Liver (tissue), 8 donors: ENCODE measurements at regions not wholly inside any gene's neighbourhood (a gene's known extent, or its start where the extent isn't known, plus 50 kb on each side); places are given as distances from the start of the nearest gene placed in this dataset.

Source experiments
- DNase-seq: peaks from one replicate; pipeline ENCODE4 v3.0.0-alpha.2; 2017; ENCODE audit warnings: low spot score
- H3K27ac ChIP-seq, 2 donors: one replicate each; pipeline ENCODE4 v1.7.0; 2013; ENCODE audit warnings: inconsistent platforms in 2 of 2, low read length in 2 of 2, control low read depth in 1 of 2, low read depth in 1 of 2, mild to moderate bottlenecking in 1 of 2
- H3K27me3 ChIP-seq, 4 donors: one replicate each; pipeline versions ENCODE4 v1.6.1 to v1.7.0; 2013; ENCODE audit warnings: low read length in 3 of 4, inconsistent platforms in 1 of 4, mild to moderate bottlenecking in 1 of 4, moderate library complexity in 1 of 4; ENCODE audit not compliant: control insufficient read depth in 4 of 4, insufficient read depth in 4 of 4
- H3K36me3 ChIP-seq, 4 donors: one replicate each; pipeline versions ENCODE4 v1.6.1 to v1.7.0; 2013; ENCODE audit warnings: low read length in 3 of 4, mild to moderate bottlenecking in 3 of 4, low read depth in 1 of 4, moderate library complexity in 1 of 4; ENCODE audit not compliant: control insufficient read depth in 4 of 4, insufficient read depth in 3 of 4
- H3K4me1 ChIP-seq, 4 donors: one replicate each; pipeline versions ENCODE4 v1.6.1 to v1.7.0; 2013; ENCODE audit warnings: low read length in 3 of 4, mild to moderate bottlenecking in 3 of 4, moderate library complexity in 1 of 4; ENCODE audit not compliant: control insufficient read depth in 4 of 4, insufficient read depth in 4 of 4
- H3K4me3 ChIP-seq, 3 donors: one replicate each; pipeline versions ENCODE4 v1.6.1 to v1.7.0; 2013; ENCODE audit warnings: low read length in 3 of 3, control low read depth in 1 of 3, low read depth in 1 of 3, mild to moderate bottlenecking in 1 of 3
- H3K9ac ChIP-seq, 2 donors: one replicate each; pipeline ENCODE4 v1.7.0; 2013; ENCODE audit warnings: low read length in 2 of 2, mild to moderate bottlenecking in 2 of 2, moderate library complexity in 2 of 2, control low read depth in 1 of 2, low read depth in 1 of 2
- H3K9me3 ChIP-seq, 4 donors: one replicate each; pipeline versions ENCODE4 v1.6.1 to v1.7.0; 2013; ENCODE audit warnings: low read length in 3 of 4; ENCODE audit not compliant: control insufficient read depth in 4 of 4
- EGR1 ChIP-seq, 2 donors: IDR thresholded peaks; 2 replicates each; pipeline ENCODE4 v1.6.1; 2016 to 2018; ENCODE audit warnings: antibody characterized with exemption in 2 of 2, low read depth in 2 of 2
- FOXA2 ChIP-seq: IDR thresholded peaks from 2 replicates; pipeline ENCODE4 v1.6.1; 2016; ENCODE audit warnings: antibody characterized with exemption
- JUND ChIP-seq, 2 donors: IDR thresholded peaks; 2 replicates each; pipeline ENCODE4 v1.6.1; 2016; ENCODE audit warnings: antibody characterized with exemption in 2 of 2
- RAD21 ChIP-seq, 2 donors: IDR thresholded peaks; 2 replicates each; pipeline ENCODE4 v1.6.1; 2016; ENCODE audit warnings: antibody characterized with exemption in 2 of 2, mild to moderate bottlenecking in 2 of 2
- TAF1 ChIP-seq: conservative IDR thresholded peaks from 2 replicates; pipeline ENCODE4 v1.6.1; 2016; ENCODE audit warnings: antibody characterized with exemption, mild to moderate bottlenecking
- YY1 ChIP-seq: IDR thresholded peaks from 2 replicates; pipeline ENCODE4 v1.6.1; 2016; ENCODE audit warnings: antibody characterized with exemption, mild to moderate bottlenecking
- WGBS: extraction: QIAGEN DNeasy Blood & Tissue Kit; methylation state at CpG from one replicate; pipeline ENCODE4 v1.1.7; 2013; 5-methylcytosine and 5-hydroxymethylcytosine counted together
- TF ChIP-seq, protein P1 (sequence below): fragments of 150-350 bp; IDR thresholded peaks from 2 replicates; pipeline ENCODE4 v1.5.1; 2017; ENCODE audit warnings: improper control_type of control experiment, low read depth, low read length; ENCODE audit not compliant: missing input control
- TF ChIP-seq, protein P2 (sequence below): IDR thresholded peaks from 2 replicates; pipeline ENCODE4 v1.6.1; 2016; ENCODE audit warnings: antibody characterized with exemption
- TF ChIP-seq, protein P3 (sequence below): IDR thresholded peaks from 2 replicates; pipeline ENCODE4 v1.6.1; 2016; ENCODE audit warnings: antibody characterized with exemption
- TF ChIP-seq, protein P4 (sequence below): IDR thresholded peaks from 2 replicates; pipeline ENCODE4 v1.6.1; 2016; ENCODE audit warnings: antibody characterized with exemption, mild to moderate bottlenecking
- donor health status: healthy.
- donor health status: healthy.
- donor health status: healthy.
- donor health status: healthy.
- donor health status: healthy.

DNA sequence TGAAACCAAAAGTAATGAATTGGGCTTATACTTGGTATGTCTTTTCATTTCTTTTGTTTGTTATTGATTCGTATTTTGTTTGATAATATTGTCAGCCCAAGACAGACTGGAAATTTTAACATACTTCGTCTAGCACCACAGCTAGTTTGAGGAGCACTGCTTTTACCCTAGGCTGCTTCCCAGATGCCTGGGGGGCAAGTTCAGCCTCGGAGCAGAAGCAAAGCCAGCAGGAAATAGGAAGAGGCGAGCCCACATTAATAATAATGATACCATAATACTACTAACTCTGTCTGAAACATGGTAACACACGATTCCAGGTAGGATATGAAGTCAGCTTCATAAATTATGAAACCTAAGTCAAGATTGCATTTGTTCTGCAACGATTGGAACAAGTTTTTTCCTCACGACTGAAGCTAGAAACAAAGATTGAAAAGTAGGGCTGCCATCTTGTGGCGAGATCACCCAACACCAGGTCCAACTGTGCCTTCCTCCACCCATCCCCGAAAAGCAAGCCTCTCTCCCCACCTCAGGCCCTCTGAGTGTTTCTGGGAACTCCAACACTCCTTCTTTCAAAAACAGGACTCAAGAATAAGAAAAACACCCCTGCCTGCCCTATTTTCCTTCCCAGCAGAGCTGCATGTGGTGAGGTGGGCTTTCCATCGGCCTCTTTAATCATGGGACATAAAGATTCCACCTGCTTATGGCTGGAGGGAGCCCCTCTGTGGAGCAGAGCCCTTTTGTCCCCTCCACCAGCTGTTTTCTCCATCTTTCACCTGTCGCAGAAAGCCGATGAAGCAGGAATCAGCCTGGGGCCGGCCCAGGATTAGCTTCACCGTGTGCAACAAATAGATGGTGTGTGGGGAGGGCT is 236.4 kb downstream of the CAAP1 start:
- H3K4me3 ChIP-seq, result no peak overlapping the region
- DNase-seq, result no peak
- WGBS, result 46% methylated on average over 14 of the region's 14 CpGs
- H3K36me3 ChIP-seq, result no peaks in the 10 kb centered on the region
- TF ChIP-seq RAD21 (IDR thresholded peaks at IDR 0.05) (peak in 1 of 2 donors; percentile 13), EGR1 (IDR thresholded peaks at IDR 0.05; ENCODE audit: low read depth in 2 of 2) (no peak)
- no peaks in the 10 kb centered on the region for H3K4me1 ChIP-seq
- H3K27me3 ChIP-seq, result peaks cover 0 to 4% (median 0%) of the 10 kb centered on the region in 4 donors
- H3K9me3 ChIP-seq, result no peaks in the 10 kb centered on the region
- H3K27ac ChIP-seq, result no peak overlapping the region
- H3K9ac ChIP-seq, result no peak overlapping the region

DNA sequence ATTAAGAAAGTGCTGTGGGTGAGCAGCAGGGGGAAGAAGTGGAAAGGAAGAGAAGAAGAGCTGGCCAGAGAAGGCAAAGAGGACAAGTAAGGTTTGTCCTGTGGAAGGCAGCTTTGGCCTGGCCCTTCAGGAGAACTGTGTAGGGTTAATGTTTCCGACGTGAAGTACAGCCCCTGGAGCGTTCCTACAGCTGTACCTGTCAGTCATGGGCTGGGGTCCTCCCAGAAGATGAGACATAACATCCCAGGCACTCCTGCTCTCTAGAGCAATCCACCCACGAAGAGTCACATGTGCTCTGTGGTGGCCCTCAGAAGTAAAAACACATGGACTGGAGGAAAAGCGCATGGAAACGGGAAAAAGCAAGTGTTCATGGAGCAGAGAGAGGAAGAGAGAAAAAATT is 237.4 kb downstream of the CAAP1 start:
- Histone ChIP-seq H3K27ac (no peak overlapping the region), H3K27me3 (peaks cover 0 to 4% (median 0%) of the 10 kb centered on the region in 4 donors), H3K36me3 (no peaks in the 10 kb centered on the region), H3K4me1 (no peaks in the 10 kb centered on the region), H3K9ac (no peak overlapping the region), H3K9me3 (no peaks in the 10 kb centered on the region), H3K4me3 (no peak overlapping the region)
- 76% methylated on average over 6 of the region's 6 CpGs for WGBS
- TF ChIP-seq, protein P1, sequence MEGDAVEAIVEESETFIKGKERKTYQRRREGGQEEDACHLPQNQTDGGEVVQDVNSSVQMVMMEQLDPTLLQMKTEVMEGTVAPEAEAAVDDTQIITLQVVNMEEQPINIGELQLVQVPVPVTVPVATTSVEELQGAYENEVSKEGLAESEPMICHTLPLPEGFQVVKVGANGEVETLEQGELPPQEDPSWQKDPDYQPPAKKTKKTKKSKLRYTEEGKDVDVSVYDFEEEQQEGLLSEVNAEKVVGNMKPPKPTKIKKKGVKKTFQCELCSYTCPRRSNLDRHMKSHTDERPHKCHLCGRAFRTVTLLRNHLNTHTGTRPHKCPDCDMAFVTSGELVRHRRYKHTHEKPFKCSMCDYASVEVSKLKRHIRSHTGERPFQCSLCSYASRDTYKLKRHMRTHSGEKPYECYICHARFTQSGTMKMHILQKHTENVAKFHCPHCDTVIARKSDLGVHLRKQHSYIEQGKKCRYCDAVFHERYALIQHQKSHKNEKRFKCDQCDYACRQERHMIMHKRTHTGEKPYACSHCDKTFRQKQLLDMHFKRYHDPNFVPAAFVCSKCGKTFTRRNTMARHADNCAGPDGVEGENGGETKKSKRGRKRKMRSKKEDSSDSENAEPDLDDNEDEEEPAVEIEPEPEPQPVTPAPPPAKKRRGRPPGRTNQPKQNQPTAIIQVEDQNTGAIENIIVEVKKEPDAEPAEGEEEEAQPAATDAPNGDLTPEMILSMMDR, result no peak
- no peak for DNase-seq

DNA sequence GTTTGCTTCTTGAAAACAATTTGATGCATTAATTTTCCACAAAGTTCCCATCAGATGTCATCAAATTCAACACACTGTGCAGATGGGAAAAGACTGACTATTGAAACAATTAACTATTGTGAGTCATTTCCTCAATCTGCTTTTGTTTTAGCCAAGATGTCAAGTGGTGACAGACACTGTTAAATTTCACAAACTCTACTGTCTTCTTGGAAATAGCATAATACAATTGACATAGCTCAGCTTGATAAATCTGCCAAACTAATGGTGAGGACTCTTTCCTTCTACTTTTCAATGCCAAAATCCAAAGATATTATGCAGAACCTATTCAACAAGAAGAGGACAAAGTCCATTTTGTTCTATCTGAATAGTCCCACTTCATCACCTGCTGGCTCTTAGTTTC is 242.3 kb downstream of the CAAP1 start:
- no peak for DNase-seq
- H3K36me3 ChIP-seq, result no peaks in the 10 kb centered on the region
- TF ChIP-seq, protein P1, result no peak
- TF ChIP-seq TAF1 (no peak), JUND (IDR thresholded peaks at IDR 0.05) (no peak), EGR1 (IDR thresholded peaks at IDR 0.05; ENCODE audit: low read depth in 2 of 2) (no peak), RAD21 (IDR thresholded peaks at IDR 0.05) (no peak), FOXA2 (no peak), YY1 (no peak)
- TF ChIP-seq, protein P2, sequence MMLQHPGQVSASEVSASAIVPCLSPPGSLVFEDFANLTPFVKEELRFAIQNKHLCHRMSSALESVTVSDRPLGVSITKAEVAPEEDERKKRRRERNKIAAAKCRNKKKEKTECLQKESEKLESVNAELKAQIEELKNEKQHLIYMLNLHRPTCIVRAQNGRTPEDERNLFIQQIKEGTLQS, result no peak
- TF ChIP-seq, protein P3, sequence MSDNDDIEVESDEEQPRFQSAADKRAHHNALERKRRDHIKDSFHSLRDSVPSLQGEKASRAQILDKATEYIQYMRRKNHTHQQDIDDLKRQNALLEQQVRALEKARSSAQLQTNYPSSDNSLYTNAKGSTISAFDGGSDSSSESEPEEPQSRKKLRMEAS, result no peak
- TF ChIP-seq, protein P4, sequence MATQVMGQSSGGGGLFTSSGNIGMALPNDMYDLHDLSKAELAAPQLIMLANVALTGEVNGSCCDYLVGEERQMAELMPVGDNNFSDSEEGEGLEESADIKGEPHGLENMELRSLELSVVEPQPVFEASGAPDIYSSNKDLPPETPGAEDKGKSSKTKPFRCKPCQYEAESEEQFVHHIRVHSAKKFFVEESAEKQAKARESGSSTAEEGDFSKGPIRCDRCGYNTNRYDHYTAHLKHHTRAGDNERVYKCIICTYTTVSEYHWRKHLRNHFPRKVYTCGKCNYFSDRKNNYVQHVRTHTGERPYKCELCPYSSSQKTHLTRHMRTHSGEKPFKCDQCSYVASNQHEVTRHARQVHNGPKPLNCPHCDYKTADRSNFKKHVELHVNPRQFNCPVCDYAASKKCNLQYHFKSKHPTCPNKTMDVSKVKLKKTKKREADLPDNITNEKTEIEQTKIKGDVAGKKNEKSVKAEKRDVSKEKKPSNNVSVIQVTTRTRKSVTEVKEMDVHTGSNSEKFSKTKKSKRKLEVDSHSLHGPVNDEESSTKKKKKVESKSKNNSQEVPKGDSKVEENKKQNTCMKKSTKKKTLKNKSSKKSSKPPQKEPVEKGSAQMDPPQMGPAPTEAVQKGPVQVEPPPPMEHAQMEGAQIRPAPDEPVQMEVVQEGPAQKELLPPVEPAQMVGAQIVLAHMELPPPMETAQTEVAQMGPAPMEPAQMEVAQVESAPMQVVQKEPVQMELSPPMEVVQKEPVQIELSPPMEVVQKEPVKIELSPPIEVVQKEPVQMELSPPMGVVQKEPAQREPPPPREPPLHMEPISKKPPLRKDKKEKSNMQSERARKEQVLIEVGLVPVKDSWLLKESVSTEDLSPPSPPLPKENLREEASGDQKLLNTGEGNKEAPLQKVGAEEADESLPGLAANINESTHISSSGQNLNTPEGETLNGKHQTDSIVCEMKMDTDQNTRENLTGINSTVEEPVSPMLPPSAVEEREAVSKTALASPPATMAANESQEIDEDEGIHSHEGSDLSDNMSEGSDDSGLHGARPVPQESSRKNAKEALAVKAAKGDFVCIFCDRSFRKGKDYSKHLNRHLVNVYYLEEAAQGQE, result no peak
- H3K9ac ChIP-seq, result no peak overlapping the region
- H3K4me3 ChIP-seq, result no peak overlapping the region
- H3K4me1 ChIP-seq, result no peaks in the 10 kb centered on the region
- no peaks in the 10 kb centered on the region for H3K27me3 ChIP-seq
- no peak overlapping the region for H3K27ac ChIP-seq
- no peaks in the 10 kb centered on the region for H3K9me3 ChIP-seq
